IMR-90 (cell line): ENCODE measurements at regions not wholly inside any gene's neighbourhood (a gene's known extent, or its start where the extent isn't known, plus 50 kb on each side); places are given as distances from the start of the nearest gene placed in this dataset.

Experiments used
- ATAC-seq: fragments of 200-7000 bp; cut with Tn5 transposase; 2 replicates; pipeline ENCODE4 v1.9.1; 2020; ENCODE audit warnings: low read depth, mild to moderate bottlenecking, moderate library complexity
- BruUV-seq: library from RNA; stranded (reverse); fragments of 400-500 nt; replicated peaks from 2 replicates; lab custom pipeline; 2021; lab: Mats Ljungman, UMichigan
- CTCF ChIA-PET: fragments of 300-600 bp; formaldehyde crosslinking; extraction: SDS; loops from one replicate; lab custom pipeline; 2021; ENCODE audit warnings: antibody characterized with exemption; lab: Yijun Ruan, JAX
- POLR2A ChIA-PET: fragments of 300-600 bp; sonication (Branson Sonifier 250); formaldehyde crosslinking; loops from one replicate; lab custom pipeline; 2022; ENCODE audit warnings: antibody characterized with exemption; ENCODE audit not compliant: unreplicated experiment; lab: Charles Lee
- DNase-seq: peaks from one replicate; pipeline ENCODE4 v3.0.0; 2013
- H2AFZ ChIP-seq: replicated peaks from 2 replicates; pipeline ENCODE3; 2013; ENCODE audit warnings: low read length, mild to moderate bottlenecking; ENCODE audit not compliant: poor library complexity
- H2AK5ac ChIP-seq: 2 replicates; pipeline ENCODE4 v1.6.1; 2013; ENCODE audit warnings: low read depth, low read length, inconsistent platforms
- H2AK9ac ChIP-seq: replicated peaks from 2 replicates; pipeline ENCODE3; 2013; ENCODE audit warnings: mild to moderate bottlenecking, low read depth, low read length, moderate library complexity; ENCODE audit not compliant: poor library complexity
- H2BK120ac ChIP-seq: 2 replicates; pipeline ENCODE4 v1.6.1; 2013; ENCODE audit warnings: low read depth, low read length, inconsistent platforms
- H2BK15ac ChIP-seq: 3 replicates; pipeline ENCODE4 v1.6.1; 2013; ENCODE audit warnings: low read depth, low read length, inconsistent platforms
- H2BK20ac ChIP-seq: 2 replicates; pipeline ENCODE4 v1.6.1; 2013; ENCODE audit warnings: low read depth, mild to moderate bottlenecking, inconsistent platforms, low read length, moderate library complexity
- H2BK5ac ChIP-seq: 2 replicates; pipeline ENCODE4 v1.6.1; 2013; ENCODE audit warnings: mild to moderate bottlenecking, low read depth, low read length, inconsistent platforms; ENCODE audit not compliant: poor library complexity, severe bottlenecking
- H3K14ac ChIP-seq: replicated peaks from 2 replicates; pipeline ENCODE4 v1.6.1; 2013; ENCODE audit warnings: low read depth, low read length, inconsistent platforms
- H3K18ac ChIP-seq: 2 replicates; pipeline ENCODE4 v1.6.1; 2013; ENCODE audit warnings: low read depth, low read length, control low read depth
- H3K23ac ChIP-seq: 2 replicates; pipeline ENCODE4 v1.6.1; 2013; ENCODE audit warnings: low read depth, low read length, inconsistent platforms
- H3K27ac ChIP-seq: 2 replicates; pipeline ENCODE4 v1.5.1; 2013; ENCODE audit warnings: mild to moderate bottlenecking, control low read depth, low read length; ENCODE audit not compliant: insufficient read depth
- H3K27me3 ChIP-seq: 2 replicates; pipeline ENCODE4 v1.6.1; 2013; ENCODE audit warnings: low read length; ENCODE audit not compliant: control insufficient read depth, insufficient read depth
- H3K36me3 ChIP-seq: 2 replicates; pipeline ENCODE4 v1.6.1; 2013; ENCODE audit warnings: low read length, mixed read lengths; ENCODE audit not compliant: control insufficient read depth, insufficient read depth
- H3K4ac ChIP-seq: 2 replicates; pipeline ENCODE4 v1.6.1; 2013; ENCODE audit warnings: low read depth, low read length, inconsistent platforms
- H3K4me1 ChIP-seq: 2 replicates; pipeline ENCODE4 v1.6.1; 2013; ENCODE audit warnings: low read length, mixed read lengths; ENCODE audit not compliant: control insufficient read depth, insufficient read depth
- H3K4me2 ChIP-seq: 2 replicates; pipeline ENCODE4 v1.6.1; 2013; ENCODE audit warnings: low read depth, mild to moderate bottlenecking, control low read depth, low read length, moderate library complexity
- H3K4me3 ChIP-seq: 2 replicates; pipeline ENCODE4 v1.5.1; 2013; ENCODE audit warnings: low read depth, mild to moderate bottlenecking, control low read depth, low read length, moderate library complexity; ENCODE audit not compliant: insufficient read depth
- H3K56ac ChIP-seq: 2 replicates; pipeline ENCODE4 v1.6.1; 2013; ENCODE audit warnings: low read length, inconsistent platforms; ENCODE audit not compliant: insufficient read depth; ENCODE audit errors: extremely low read depth
- H3K79me1 ChIP-seq, 2 experiments: 2 replicates each; pipeline ENCODE4 v1.6.1; 2013; ENCODE audit warnings: low read length in 2 of 2, inconsistent platforms in 1 of 2, low read depth in 1 of 2
- H3K9ac ChIP-seq: 2 replicates; pipeline ENCODE4 v1.6.1; 2013; ENCODE audit warnings: low read depth, low read length, control low read depth
- H3K9me1 ChIP-seq: 2 replicates; pipeline ENCODE4 v1.6.1; 2013; ENCODE audit warnings: low read length, inconsistent platforms; ENCODE audit not compliant: insufficient read depth
- H3K9me3 ChIP-seq: 2 replicates; pipeline ENCODE4 v1.6.1; 2013; ENCODE audit warnings: low read length; ENCODE audit not compliant: control insufficient read depth, insufficient read depth
- H4K20me1 ChIP-seq: 2 replicates; pipeline ENCODE4 v1.6.1; 2013; ENCODE audit warnings: low read length, inconsistent platforms; ENCODE audit not compliant: insufficient read depth
- H4K5ac ChIP-seq: 2 replicates; pipeline ENCODE4 v1.6.1; 2013; ENCODE audit warnings: mild to moderate bottlenecking, low read depth, low read length, control low read depth
- H4K8ac ChIP-seq, 2 experiments: 2 replicates each; pipeline ENCODE4 v1.6.1; 2013; ENCODE audit warnings: low read depth in 2 of 2, low read length in 2 of 2, control low read depth in 1 of 2, inconsistent platforms in 1 of 2
- H4K91ac ChIP-seq: 2 replicates; pipeline ENCODE4 v1.6.1; 2013; ENCODE audit warnings: low read depth, low read length, inconsistent platforms; ENCODE audit not compliant: insufficient read depth
- CHD1 ChIP-seq: IDR thresholded peaks from 2 replicates; pipeline ENCODE4 v1.6.1; 2012; ENCODE audit warnings: low read depth, low read length, improper control_type of control experiment
- dilution Hi-C: fragments of 300-500 bp; cut with HindIII; formaldehyde crosslinking; loops from one replicate; pipeline ENCODE4 v1.14.3; 2018; ENCODE audit warnings: low sequenced_read_pairs; ENCODE audit not compliant: unreplicated experiment
- in situ Hi-C: fragments of 300-500 bp; cut with MboI; formaldehyde crosslinking; loops from 3 replicates; pipeline ENCODE4 v1.14.3; 2019; ENCODE audit warnings: low sequenced_read_pairs, inconsistent platforms, mixed read lengths
- intact Hi-C: fragments of 100-400 bp; cut with micrococcal nuclease; formaldehyde crosslinking; loops from 2 replicates; pipeline ENCODE4 v1.10.0; 2022

DNA sequence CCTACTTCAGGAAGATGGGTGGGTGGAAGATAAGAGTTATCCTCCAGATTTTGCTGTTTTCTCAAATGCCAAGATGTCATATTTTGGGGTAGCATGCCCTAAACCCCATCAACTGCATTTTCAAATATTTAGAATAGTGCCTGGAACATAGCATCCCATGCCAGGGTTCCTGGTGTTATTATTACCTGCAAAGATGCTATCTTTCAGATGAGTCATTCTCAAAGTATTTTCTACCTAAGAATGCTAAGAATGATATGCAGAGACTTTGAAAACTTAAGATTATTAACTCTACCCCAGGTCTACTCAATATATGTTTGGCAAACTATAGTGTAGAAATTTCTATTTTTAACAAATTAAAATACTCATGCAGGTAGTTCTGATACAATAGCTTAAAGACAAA lies 934.3 kb upstream of the SLIT2 start:
- Histone ChIP-seq H3K14ac (no peak overlapping the region), H2AK5ac (no peak overlapping the region), H4K91ac (no peak overlapping the region), H2BK20ac (no peak overlapping the region), H2BK120ac (no peak overlapping the region), H4K20me1 (no peaks in the 10 kb centered on the region), H2BK15ac (no peak overlapping the region), H3K9ac (no peak overlapping the region), H3K18ac (no peak overlapping the region), H3K4me3 (no peak overlapping the region), H3K9me1 (no peaks in the 10 kb centered on the region), H4K5ac (no peak overlapping the region), H3K4me2 (no peak overlapping the region), H3K56ac (no peak overlapping the region), H3K4me1 (no peaks in the 10 kb centered on the region), H4K8ac (no peak overlapping the region), H3K4ac (no peak overlapping the region), H3K27me3 (no peaks in the 10 kb centered on the region), H3K27ac (no peak overlapping the region), H3K36me3 (no peaks in the 10 kb centered on the region), H2AK9ac (no peak overlapping the region), H2AFZ (no peak overlapping the region), H3K79me1 (no peaks in the 10 kb centered on the region), H3K9me3 (no peaks in the 10 kb centered on the region), H2BK5ac (no peak overlapping the region), H3K23ac (no peak overlapping the region)
- ChIA-PET CTCF (no interaction called here), POLR2A (no interaction called here)
- dilution Hi-C loops: no loop called here
- in situ Hi-C loops: loop anchor here (10.0 kb wide), 1 partner anchor 927 kb away; no protein-coding TSS in a partner anchor
- no peak for ATAC-seq
- intact Hi-C loops: no loop called here
- BruUV-seq: no TSS peak
- no peak for TF ChIP-seq CHD1
- DNase-seq: no peak
